K562 (cell line): ENCODE measurements at regions not wholly inside any gene's neighbourhood (a gene's known extent, or its start where the extent isn't known, plus 50 kb on each side); places are given as distances from the start of the nearest gene placed in this dataset.

Experiments
- FOXK2 ChIP-seq, 2 experiments: fragments of 450-650 bp; IDR thresholded peaks in 1 of 2; conservative IDR thresholded peaks in 1 of 2; 2 replicates each; pipeline ENCODE4 v1.6.1; 2016; ENCODE audit warnings: low read depth in 2 of 2, mild to moderate bottlenecking in 1 of 2
- MTA2 ChIP-seq: fragments of 450-650 bp; IDR thresholded peaks from 2 replicates; pipeline ENCODE4 v1.6.1; 2016; ENCODE audit warnings: low read depth
- MXI1 ChIP-seq: IDR thresholded peaks from 2 replicates; pipeline ENCODE4 v1.6.1; 2011; ENCODE audit warnings: low read depth, mild to moderate bottlenecking, improper control_type of control experiment, low read length
- NFIX ChIP-seq: fragments of 250-450 bp; sonication (Bioruptor Pico); IDR thresholded peaks from 2 replicates; pipeline ENCODE4 v1.4.0; 2020; ENCODE audit warnings: low read depth, mild to moderate bottlenecking, moderate library complexity
- NR2F6 ChIP-seq: fragments of 450-650 bp; formaldehyde crosslinking; IDR thresholded peaks from 2 replicates; pipeline ENCODE4 v1.4.0; 2020; ENCODE audit warnings: mild to moderate bottlenecking
- SIN3B ChIP-seq: fragments of 450-650 bp; IDR thresholded peaks from 2 replicates; pipeline ENCODE4 v1.6.1; 2017; ENCODE audit warnings: low read depth, mild to moderate bottlenecking, moderate library complexity
- ZFX ChIP-seq: sonication (generic); formaldehyde crosslinking; IDR thresholded peaks from 2 replicates; pipeline ENCODE4 v1.8.0; 2022; ENCODE audit warnings: mild to moderate bottlenecking, missing genetic modification reagents, moderate library complexity

GRCh38 chr1:81412954-81413353, 387.8 kb upstream of the ADGRL2 start:
- TF ChIP-seq SIN3B (no peak), NFIX (CRISPR knock-in tag) (no peak), NR2F6 (no peak), ZFX (no peak), MXI1 (no peak), FOXK2 (conservative IDR thresholded peaks at IDR 0.05 in 1 of 2, IDR thresholded peaks at IDR 0.05 in 1 of 2; ENCODE audit: low read depth in 2 of 2) (no peak), MTA2 (no peak)
